ENCODE measurements at regions not wholly inside any gene's neighbourhood (a gene's known extent, or its start where the extent isn't known, plus 50 kb on each side); places are given as distances from the start of the nearest gene placed in this dataset.

DNA sequence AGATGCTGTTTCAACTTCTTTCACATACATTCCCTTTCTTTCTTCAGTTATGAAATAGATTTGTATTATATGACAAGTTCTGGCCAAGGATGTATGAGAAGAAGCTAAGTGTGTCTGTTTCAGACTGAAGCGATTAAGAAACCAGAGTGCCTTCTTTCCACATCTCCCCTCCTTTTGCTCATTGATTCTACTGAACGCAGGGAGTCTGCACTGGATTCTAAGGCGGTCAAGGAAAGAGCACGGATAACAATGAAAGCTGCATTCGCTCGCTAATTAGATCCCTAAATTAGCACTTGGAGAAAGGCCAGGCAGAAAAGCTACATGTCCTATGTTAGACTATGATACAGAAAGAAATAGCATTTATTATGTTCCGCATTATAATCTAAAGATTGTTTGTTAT is 267.7 kb downstream of the HAO1 start:
- 80% methylated on average over 1 of the region's 7 CpGs; no CpG with 5 or more reads in 1 of the 2 experiments for WGBS, 2 experiments (ENCODE audit: extremely low coverage in 2 of 2, insufficient read length in 1 of 2)
- Histone ChIP-seq H3K9me1 (ENCODE audit: insufficient read depth, low read length) (no peaks in the 10 kb centered on the region), H3K27ac (ENCODE audit: insufficient read depth, low read length) (no peak overlapping the region), H3K18ac (ENCODE audit: low read depth, low read length) (no peak overlapping the region), H4K5ac (ENCODE audit: low read depth, low read length) (no peak overlapping the region), H2BK5ac (ENCODE audit: low read depth, low read length, poor library complexity, severe bottlenecking) (no peak overlapping the region), H4K8ac (ENCODE audit: low read depth in 2 of 2, low read length in 2 of 2) (no peak overlapping the region), H2BK120ac (ENCODE audit: low read depth, low read length) (no peak overlapping the region), H3K9ac (ENCODE audit: low read depth, low read length) (no peak overlapping the region), H2AK5ac (ENCODE audit: low read depth, low read length) (no peak overlapping the region), H3K4me1 (ENCODE audit: control insufficient read depth, insufficient read depth, low read length) (no peaks in the 10 kb centered on the region), H3K4ac (ENCODE audit: low read depth, low read length) (no peak overlapping the region), H3K23ac (ENCODE audit: low read depth, low read length) (no peak overlapping the region), H3K14ac (replicated peaks; ENCODE audit: low read depth, low read length) (no peak overlapping the region), H3K79me1 (ENCODE audit: low read depth in 1 of 2, low read length in 2 of 2) (no peaks in the 10 kb centered on the region), H3K9me3 (ENCODE audit: control insufficient read depth, insufficient read depth, low read length) (no peaks in the 10 kb centered on the region), H3K56ac (ENCODE audit: extremely low read depth, insufficient read depth, low read length) (no peak overlapping the region), H4K91ac (ENCODE audit: insufficient read depth, low read depth, low read length) (no peak overlapping the region), H3K4me2 (ENCODE audit: low read depth, low read length) (no peak overlapping the region), H4K20me1 (ENCODE audit: insufficient read depth, low read length) (no peaks in the 10 kb centered on the region), H3K4me3 (ENCODE audit: insufficient read depth, low read depth, low read length) (no peak overlapping the region), H2BK20ac (ENCODE audit: low read depth, low read length) (no peak overlapping the region), H2BK15ac (ENCODE audit: low read depth, low read length) (no peak overlapping the region), H3K36me3 (ENCODE audit: control insufficient read depth, insufficient read depth, low read length) (no peaks in the 10 kb centered on the region), H3K27me3 (ENCODE audit: control insufficient read depth, insufficient read depth, low read length) (no peaks in the 10 kb centered on the region), H2AFZ (replicated peaks; ENCODE audit: low read length, poor library complexity) (no peak overlapping the region), H2AK9ac (replicated peaks; ENCODE audit: low read depth, low read length, poor library complexity) (no peak overlapping the region)
- intact Hi-C loops (cut with micrococcal nuclease), result no loop called here
- no peak for ATAC-seq (ENCODE audit: low read depth)
- CTCF ChIA-PET, result no interaction called here
- TF ChIP-seq SMC3 (IDR thresholded peaks at IDR 0.05; ENCODE audit: low read depth, low read length), result no peak
- dilution Hi-C loops (cut with HindIII; ENCODE audit: low sequenced_read_pairs, unreplicated experiment), result no loop called here
- BruUV-seq (replicated peaks), result no TSS peak
- in situ Hi-C loops (cut with MboI; ENCODE audit: low sequenced_read_pairs), result no loop called here
- no peak for DNase-seq
- POLR2A ChIA-PET (ENCODE audit: unreplicated experiment), result no interaction called here
